Skin epidermis (tissue), 12 donors: ENCODE measurements at regions not wholly inside any gene's neighbourhood (a gene's known extent, or its start where the extent isn't known, plus 50 kb on each side); places are given as distances from the start of the nearest gene placed in this dataset.

ENCODE experiments used
- H3K27ac ChIP-seq, 21 experiments: fragments of 200-600 bp; sonication (generic) in 11 of 21; one replicate each; pipeline ENCODE4 v1.5.0; 2020; ENCODE audit warnings: mild to moderate bottlenecking in 3 of 21, inconsistent platforms in 2 of 21, moderate library complexity in 2 of 21
- H3K4me3 ChIP-seq, 7 experiments: fragments of 200-600 bp; sonication (generic) in 2 of 7; one replicate each; pipeline ENCODE4 v1.5.0; 2020; ENCODE audit warnings: inconsistent platforms in 2 of 7, mild to moderate bottlenecking in 2 of 7, moderate library complexity in 1 of 7

DNA sequence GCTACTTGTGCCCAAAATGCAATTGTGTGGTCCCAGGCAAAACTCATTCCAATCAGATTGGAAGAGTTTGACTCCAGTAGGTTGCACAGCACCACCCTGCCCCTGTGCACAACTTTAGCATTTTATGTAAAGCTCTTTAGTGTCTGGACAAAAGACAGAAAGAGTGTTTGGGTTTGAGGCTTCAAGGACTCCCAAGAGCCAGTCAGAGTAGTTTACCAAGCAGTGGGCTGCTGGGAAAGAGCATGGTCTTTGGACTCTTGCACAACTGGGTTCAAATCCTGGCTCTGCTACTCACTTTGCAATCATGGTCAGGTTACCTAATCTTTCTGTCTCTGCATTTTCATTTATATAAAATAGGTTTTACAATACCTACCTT lies 75.8 kb upstream of the UMPS start:
- H3K4me3 ChIP-seq, result no peak overlapping the region
- H3K27ac ChIP-seq, result no peak overlapping the region

DNA sequence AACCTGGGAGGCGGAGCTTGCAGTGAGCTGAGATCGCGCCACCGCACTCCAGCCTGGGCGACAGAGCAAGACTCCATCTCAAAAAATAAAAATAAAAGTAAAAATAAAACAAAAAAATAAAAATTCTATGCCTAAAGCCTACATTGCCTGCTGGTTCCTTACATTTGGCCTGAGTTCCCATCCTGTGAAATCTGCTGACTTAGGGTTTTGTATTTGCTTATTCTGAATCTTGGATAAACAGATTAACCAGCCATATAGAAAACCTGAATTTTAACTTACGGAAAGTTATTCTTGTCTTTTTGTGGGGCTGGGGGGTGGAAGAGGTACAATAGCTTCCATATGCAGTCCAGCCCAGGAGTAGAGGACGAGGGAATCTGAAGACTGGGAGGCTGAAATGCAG lies 73.7 kb upstream of the UMPS start:
- Histone ChIP-seq H3K4me3 (no peak overlapping the region), H3K27ac (no peak overlapping the region)

DNA sequence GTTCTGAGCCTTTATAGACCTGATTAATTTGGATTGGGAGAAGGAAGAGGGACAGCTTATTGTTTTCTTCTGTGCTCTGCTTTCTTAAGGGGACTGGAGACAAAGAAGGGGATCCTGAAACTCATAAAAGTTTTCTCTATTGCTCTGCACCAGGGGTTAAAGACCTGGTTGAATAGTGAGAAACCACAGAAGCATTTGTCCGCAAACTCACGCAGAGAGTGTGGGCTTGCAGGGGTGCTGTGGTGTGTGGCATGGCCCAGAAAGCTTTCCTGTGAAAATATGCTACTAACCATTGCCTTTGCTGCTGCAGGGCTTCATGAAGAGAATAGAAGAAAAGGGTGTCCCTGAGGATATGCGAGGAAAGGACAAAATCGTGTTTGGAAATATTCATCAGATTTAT lies 73.1 kb upstream of the UMPS start:
- H3K27ac ChIP-seq, result no peak overlapping the region
- no peak overlapping the region for H3K4me3 ChIP-seq

DNA sequence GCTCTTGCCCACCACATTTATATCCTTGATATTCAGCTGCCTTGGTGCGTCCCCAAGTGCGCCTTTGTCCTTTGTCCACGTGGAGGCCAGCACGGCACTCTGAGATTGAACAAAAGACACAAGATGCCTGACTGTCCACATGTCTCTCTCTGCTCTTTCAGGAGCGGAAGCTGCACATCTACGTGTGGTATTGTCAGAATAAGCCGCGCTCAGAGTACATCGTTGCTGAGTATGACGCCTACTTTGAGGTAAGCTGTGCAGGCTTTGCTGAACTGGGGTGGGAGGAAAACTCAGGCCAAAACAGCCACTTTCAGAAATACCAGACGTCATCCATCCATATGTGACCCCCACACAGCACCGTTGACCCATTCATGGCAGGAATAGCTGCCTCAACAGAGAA lies 72.0 kb upstream of the UMPS start:
- Histone ChIP-seq H3K27ac (no peak overlapping the region), H3K4me3 (no peak overlapping the region)

DNA sequence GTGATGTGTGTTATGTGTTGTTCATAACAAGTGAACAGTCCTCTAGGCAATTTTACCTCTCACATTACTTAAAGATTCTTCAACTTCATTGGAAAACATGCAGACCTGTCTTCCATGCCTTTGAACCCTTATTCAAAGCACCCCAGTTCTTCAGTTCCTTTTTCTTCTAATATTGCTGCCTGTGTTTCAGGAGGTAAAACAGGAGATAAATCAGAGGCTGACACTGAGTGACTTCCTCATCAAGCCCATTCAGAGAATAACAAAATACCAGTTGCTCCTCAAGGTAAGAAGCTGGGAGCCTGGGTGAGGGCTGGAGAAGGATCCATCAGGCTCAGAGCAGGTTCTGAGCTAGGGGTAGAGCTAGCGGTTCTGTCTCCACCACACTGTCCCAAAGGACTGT lies 71.1 kb upstream of the UMPS start:
- H3K4me3 ChIP-seq, result no peak overlapping the region
- H3K27ac ChIP-seq, result no peak overlapping the region

DNA sequence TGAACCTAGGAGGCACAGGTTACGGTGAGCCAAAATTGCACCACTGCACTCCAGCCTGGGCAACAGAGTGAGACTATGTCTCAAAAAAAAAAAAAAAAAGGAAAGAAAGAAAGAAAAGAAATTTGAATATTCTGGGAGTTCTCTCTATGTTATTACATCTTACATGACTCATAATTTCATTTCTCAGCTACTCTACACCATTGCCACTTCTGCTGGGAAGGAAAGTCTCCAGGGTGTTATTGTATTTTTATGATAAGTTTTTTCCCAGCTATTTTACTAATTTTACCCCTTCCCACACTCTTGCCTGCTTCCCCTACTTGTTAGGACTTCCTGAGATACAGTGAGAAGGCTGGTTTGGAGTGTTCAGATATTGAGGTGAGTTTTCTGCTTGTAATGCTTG lies 69.7 kb upstream of the UMPS start:
- no peak overlapping the region for H3K27ac ChIP-seq

DNA sequence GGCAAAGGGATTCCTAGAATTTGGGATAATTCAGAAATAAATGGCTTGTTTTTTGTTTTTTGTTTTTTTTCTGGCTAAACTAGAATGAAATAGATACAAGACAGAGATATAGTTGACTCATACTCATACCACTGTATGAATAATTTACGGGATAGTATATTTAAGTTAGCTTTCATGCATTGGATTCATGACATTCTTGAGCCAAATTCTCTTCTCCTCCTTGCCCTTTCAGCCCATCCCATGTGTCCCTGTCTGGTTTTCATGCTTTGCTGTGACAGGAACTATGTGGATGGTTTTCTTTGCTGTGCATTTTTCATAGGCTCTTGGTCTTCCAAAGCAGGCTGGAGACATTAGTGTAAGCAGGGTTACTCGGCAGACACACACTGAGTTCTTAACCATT lies 66.6 kb upstream of the UMPS start:
- H3K4me3 ChIP-seq, result no peak overlapping the region

More for the DNA sequence above, 69.7 kb upstream of the UMPS start:
- H3K4me3 ChIP-seq, result no peak overlapping the region

DNA sequence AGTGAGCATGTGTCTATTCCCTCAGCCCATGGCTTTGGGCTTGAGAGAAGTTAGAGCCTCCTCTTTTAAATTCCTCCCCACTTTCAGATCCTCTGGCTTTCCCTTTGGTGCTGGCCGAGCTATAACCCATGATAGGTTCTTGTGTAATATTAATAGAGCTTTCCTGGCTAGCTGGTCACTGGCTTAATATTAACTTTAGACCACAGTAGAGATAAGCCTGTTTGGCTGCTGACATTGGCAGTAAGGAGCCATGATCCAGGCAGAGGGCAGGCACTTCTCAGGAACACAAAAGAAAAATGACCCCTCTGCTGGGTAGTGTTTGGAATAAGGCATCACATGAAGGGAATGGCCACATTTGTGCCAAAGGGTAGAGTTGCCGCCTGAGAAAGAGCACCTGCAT lies 65.4 kb upstream of the UMPS start:
- H3K4me3 ChIP-seq, result no peak overlapping the region
- no peak overlapping the region for H3K27ac ChIP-seq

More for the DNA sequence above, 66.6 kb upstream of the UMPS start:
- no peak overlapping the region for H3K27ac ChIP-seq

DNA sequence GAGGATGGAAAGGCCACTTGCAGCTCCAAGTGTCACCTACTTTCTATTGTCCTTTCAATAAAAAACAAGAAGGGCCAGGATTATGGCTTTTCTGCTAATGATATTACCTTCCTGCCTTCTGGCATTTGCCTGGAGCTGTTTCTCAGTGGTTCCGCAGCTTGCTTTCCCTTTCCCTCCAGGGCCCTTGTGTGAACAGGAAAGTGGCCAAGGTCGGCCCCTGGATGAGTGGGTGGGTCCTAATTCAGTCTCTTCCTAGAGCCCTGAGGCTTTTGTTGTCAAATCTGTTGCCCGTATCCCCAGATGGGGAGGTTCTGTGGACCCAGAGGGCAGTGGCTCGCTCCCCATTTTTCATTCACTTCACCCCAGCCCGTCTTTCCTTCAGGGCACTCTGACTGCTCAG lies 64.2 kb upstream of the UMPS start:
- Histone ChIP-seq H3K4me3 (no peak overlapping the region), H3K27ac (no peak overlapping the region)

DNA sequence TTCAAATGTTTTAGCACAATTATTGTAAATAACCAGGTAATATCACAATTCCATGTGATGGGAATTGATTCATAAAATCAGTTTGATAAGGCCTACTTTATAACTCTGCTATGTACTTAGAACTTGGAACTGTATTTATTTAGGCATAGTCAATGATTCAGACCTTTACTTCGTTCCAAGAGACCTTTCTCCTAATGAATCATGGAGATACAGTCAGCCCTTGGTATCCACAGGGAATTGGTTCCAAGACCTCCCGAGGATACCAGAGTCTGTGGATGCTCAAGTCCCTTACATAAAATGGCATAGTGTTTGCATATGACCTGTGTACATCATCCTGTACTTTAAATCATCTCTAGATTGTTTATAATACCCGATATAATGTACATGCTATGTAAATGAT lies 60.8 kb upstream of the UMPS start:
- no peak overlapping the region for H3K27ac ChIP-seq
- H3K4me3 ChIP-seq, result no peak overlapping the region

DNA sequence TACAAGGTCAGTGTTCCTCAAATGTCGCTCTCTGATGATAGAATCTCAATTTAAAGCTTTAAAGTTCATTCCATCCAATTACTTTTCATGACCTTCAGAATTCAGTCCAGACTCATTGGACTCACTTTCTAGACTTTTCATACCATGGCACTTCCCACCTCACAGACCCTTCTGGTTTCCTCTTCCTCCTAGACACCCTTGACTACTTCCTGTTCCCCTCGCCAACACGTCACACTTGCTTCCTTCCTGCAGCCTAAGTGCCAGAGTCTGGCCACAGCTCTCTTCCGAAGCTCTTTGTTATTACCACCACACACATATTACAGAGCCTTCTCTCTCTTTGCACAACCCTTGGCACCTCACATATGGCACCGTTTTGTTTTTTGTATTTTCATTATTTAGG lies 59.1 kb upstream of the UMPS start:
- no peak overlapping the region for H3K4me3 ChIP-seq
- no peak overlapping the region for H3K27ac ChIP-seq

DNA sequence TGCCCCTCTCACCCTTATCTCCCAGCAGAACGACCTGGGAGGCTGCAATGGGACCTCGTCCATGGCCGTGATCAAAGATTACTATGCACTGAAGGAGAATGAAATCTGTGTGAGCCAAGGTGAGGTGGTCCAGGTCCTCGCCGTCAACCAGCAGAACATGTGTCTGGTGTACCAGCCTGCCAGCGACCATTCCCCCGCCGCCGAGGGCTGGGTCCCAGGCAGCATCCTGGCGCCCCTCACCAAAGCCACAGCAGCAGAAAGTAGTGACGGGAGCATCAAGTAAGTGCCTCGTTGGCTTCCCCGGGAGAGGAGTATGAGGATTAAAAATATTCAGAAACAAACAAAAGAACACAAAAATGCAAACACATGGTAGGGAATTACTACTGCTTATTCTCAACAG lies 55.9 kb upstream of the UMPS start:
- Histone ChIP-seq H3K27ac (no peak overlapping the region), H3K4me3 (no peak overlapping the region)

DNA sequence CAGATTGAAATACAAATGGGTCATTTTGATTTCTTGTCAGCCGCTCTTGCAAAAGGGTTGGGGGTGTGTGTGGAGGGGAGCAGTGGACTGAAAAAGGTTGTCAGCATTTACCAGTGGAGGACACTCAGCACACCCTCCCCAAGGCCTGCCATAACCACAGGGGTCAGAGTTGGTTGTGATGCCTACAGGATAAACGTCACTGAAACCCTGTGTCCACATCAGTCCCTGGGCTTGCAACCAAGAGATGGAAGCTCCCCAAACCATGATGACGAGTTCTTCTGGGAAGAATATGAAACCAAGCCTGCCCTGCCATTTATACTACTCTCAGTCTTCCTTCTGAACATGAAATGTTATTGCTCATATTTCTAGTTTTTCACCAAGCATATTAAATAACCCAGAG lies 54.0 kb upstream of the UMPS start:
- Histone ChIP-seq H3K27ac (no peak overlapping the region), H3K4me3 (no peak overlapping the region)

DNA sequence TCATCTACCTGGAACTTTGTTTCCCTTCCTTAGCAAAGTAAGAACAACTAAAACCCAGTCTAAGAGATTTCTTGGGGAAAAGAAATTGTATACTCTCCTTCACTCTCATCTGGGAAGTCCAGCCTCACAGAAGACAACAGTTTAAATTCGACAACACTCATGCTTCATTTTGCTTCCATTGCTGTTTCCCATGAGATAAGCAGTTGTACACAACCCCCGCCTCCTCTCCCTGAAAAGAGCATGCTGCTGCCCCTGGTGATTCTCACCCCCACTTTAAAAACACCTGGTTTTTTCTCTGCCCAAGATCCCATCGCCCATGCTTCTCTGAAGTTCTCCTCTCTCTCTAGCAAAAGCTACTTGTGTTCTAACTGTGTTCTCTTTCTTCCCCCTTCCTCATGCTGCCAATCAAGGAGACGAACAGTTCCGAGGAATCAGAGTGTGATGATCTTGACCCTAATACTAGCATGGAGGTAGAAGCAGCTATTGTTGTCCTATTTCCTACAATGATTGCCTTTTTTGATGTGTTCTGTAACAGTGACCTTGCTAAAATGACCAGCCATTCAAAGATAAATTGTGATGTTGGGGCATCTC lies 51.1 kb upstream of the UMPS start:
- H3K4me3 ChIP-seq, result no peak overlapping the region
- H3K27ac ChIP-seq, result no peak overlapping the region
